ENCODE measurements at regions not wholly inside any gene's neighbourhood (a gene's known extent, or its start where the extent isn't known, plus 50 kb on each side); places are given as distances from the start of the nearest gene placed in this dataset.
A peak's percentile ranks its signal among the peaks of the same experiment; 100 is the strongest.

DNA sequence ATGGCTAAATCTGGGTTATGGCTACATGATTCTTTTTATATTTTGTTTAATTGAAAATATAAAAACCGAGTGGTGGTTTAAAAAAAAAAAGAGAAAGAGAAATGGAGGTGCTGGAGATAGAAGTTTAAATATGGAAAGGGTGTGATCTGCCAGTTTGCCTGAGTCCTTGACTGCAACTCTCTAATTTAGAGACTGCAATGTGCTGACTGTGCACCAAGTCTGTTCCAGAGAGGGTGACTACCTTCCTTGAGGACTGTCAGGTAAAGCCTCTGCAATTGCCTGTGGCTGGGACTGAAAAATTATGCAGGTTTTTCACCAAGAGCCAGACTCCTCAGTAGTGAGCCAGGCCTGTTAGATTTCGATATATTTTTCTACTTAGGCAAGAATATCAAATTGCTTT lies 1326.3 kb downstream of the BRINP3 start:
- no peak for ATAC-seq (replicated peaks in 6 of 8)
- WGBS, 10 experiments = 0 to 100% (median 50%) methylated on average over 1 to 2 of the region's 2 CpGs; no CpG with 5 or more reads in 1 of the 10 experiments
- Histone ChIP-seq H3K4me3 (no peak overlapping the region), H3K27ac (no peak overlapping the region), H3K4me1 (replicated peaks in 1 of 2) (no peaks in the 10 kb centered on the region)
- in situ Hi-C loops (cut with MboI; ENCODE audit: low pct_unique_long_range_greater_than_20kb in 2 of 9, low sequenced_read_pairs in 9 of 9, unreplicated experiment in 9 of 9) = no loop called here

DNA sequence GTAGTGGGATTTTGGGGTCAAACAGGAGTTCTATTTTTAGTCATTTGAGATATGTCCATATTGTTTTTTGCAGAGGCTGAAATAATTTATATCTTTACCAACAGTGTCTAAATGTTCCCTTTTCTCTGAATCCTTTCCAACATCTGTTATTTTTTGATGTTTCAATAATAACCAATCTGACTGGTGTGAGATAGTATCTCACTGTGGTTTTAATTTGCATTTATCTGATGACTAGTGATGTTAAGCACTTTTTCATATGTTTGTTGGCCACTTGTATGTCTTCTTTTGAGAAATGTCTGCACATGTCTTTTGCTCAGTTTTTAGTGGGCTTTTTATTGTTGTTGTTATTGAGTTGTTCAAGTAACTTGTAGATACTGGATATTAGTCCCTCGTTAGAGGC lies 1325.0 kb downstream of the BRINP3 start:
- ATAC-seq (replicated peaks in 6 of 8) = no peak
- WGBS, 10 experiments = 17 to 100% (median 90%) methylated on average over 1 of the region's 1 CpG; no CpG with 5 or more reads in 1 of the 10 experiments
- Histone ChIP-seq H3K4me3 (no peak overlapping the region), H3K4me1 (replicated peaks in 1 of 2) (no peaks in the 10 kb centered on the region), H3K27ac (no peak overlapping the region)
- in situ Hi-C loops (cut with MboI; ENCODE audit: low pct_unique_long_range_greater_than_20kb in 2 of 9, low sequenced_read_pairs in 9 of 9, unreplicated experiment in 9 of 9) = no loop called here

GRCh38 chr1:189158155-189158554 lies 1319.5 kb downstream of the BRINP3 start:
- no peaks in the 10 kb centered on the region for H3K4me1 ChIP-seq (replicated peaks in 1 of 2)
- in situ Hi-C loops (cut with MboI; ENCODE audit: low pct_unique_long_range_greater_than_20kb in 2 of 9, low sequenced_read_pairs in 9 of 9, unreplicated experiment in 9 of 9) = no loop called here
- 0 to 79% (median 41%) methylated on average over 1 to 4 of the region's 6 CpGs; no CpG with 5 or more reads in 1 of the 10 experiments for WGBS, 10 experiments
- ATAC-seq (replicated peaks in 6 of 8) = no peak
- H3K27ac ChIP-seq = no peak overlapping the region
- H3K4me3 ChIP-seq = no peak overlapping the region

DNA sequence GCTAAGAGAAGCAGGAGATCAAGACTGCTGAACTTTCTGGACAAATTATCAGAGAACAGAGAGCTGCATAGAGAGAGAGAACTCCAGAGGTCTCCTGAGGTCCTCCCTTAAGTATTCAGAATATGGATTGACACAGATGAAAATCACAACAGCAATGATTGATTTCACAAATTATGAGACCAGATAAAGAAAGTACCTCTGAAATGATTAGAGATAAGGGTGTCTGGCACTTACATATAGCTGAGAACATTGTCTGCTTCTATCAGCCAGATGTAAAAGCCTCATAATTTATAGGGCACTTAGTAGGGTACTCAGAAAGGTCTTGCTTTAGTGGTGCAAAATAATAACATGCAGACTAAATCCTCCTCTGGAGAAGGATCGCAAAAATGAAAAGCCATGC lies 1301.8 kb downstream of the BRINP3 start:
- H3K4me1 ChIP-seq (replicated peaks in 1 of 2) = no peaks in the 10 kb centered on the region
- no peak overlapping the region for H3K4me3 ChIP-seq
- ATAC-seq (replicated peaks in 6 of 8) = no peak
- no peak overlapping the region for H3K27ac ChIP-seq
- in situ Hi-C loops (cut with MboI; ENCODE audit: low pct_unique_long_range_greater_than_20kb in 2 of 9, low sequenced_read_pairs in 9 of 9, unreplicated experiment in 9 of 9) = no loop called here
- 0 to 100% (median 17%) methylated on average over 1 of the region's 1 CpG; no CpG with 5 or more reads in 3 of the 10 experiments for WGBS, 10 experiments

DNA sequence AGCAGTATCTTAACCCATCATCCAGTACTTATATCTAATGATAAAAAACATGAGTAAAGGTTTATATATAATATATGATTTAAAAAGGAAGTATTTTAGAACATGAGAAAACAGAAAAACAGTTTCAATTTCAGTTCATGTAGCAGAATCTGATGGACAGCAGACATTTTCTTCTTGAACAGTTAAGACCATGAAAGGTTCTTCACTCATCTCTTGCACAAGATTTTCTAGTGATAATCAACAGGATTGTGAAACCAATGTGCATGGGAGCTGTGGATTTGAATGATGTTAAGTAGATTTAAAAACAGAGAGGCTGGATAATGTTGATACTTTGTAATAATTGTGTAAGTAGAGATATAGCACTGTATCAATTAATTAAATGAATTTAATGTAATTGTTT lies 1297.6 kb downstream of the BRINP3 start:
- no peak for ATAC-seq (replicated peaks in 6 of 8)
- no peak overlapping the region for H3K4me3 ChIP-seq
- in situ Hi-C loops (cut with MboI; ENCODE audit: low pct_unique_long_range_greater_than_20kb in 2 of 9, low sequenced_read_pairs in 9 of 9, unreplicated experiment in 9 of 9) = no loop called here
- no peak overlapping the region for H3K27ac ChIP-seq
- H3K4me1 ChIP-seq (replicated peaks in 1 of 2) = no peaks in the 10 kb centered on the region

DNA sequence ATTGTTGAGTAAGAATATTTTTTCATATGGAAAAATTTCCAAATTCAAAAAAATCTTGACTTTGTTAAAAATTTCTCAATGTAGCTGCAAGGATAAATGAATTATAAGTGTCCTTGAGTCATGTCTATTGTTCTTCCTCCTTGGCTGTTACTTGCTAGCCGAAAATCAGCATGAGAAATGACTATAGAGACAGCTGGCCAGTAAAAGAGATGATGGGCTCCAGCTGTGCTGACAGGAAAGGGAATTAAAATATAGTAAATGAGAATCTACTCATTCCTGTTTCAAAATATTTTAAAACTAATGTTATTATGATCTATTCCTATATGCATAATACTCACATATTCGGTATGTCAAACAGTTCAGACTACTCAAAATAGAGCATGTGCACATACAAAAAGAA lies 1292.6 kb downstream of the BRINP3 start:
- no peak for ATAC-seq (replicated peaks in 6 of 8)
- Histone ChIP-seq H3K4me3 (no peak overlapping the region), H3K4me1 (replicated peaks in 1 of 2) (no peaks in the 10 kb centered on the region), H3K27ac (no peak overlapping the region)
- 0 to 92% (median 48%) methylated on average over 1 to 2 of the region's 2 CpGs for WGBS, 10 experiments
- in situ Hi-C loops (cut with MboI; ENCODE audit: low pct_unique_long_range_greater_than_20kb in 2 of 9, low sequenced_read_pairs in 9 of 9, unreplicated experiment in 9 of 9) = no loop called here

DNA sequence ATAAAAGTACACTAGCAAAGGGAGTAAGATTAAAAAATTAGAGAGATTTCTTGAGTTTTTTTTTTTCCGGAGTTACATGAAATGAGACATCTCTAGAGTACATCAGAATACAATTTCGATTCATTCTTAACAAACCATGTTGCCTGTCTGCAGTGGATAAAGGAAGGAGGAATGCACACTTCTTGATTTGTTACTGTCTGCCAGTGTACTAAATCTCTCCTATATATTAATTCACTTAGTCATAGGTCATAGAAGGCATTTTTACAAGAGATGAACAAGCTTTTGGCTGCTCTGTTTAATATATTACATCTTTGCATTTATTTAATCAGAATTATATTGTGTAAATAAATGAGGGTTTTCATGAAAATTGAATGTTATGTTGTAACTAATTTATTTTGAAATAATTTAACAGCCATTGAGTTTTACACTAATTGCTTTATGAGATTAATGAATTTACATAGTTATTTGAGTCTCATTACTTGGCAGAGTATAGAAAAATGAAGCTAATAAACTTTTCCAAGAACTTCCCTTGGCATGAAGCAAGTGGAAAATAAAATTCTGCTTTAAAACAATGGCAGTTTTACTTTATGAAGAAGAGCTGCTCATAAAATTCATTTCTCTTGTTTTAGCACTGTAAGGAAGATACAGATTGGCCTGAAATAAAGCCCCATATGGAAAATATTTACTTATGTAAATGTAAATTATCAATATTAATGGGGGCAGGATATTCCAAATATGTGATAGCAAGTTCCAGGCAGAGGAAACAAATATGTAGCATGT lies 1284.7 kb downstream of the BRINP3 start:
- in situ Hi-C loops (cut with MboI; ENCODE audit: low pct_unique_long_range_greater_than_20kb in 2 of 9, low sequenced_read_pairs in 9 of 9, unreplicated experiment in 9 of 9) = no loop called here
- no peak overlapping the region for H3K4me3 ChIP-seq

GRCh38 chr1:189205863-189206262 lies 1271.8 kb downstream of the BRINP3 start:
- no peak overlapping the region for H3K4me3 ChIP-seq
- WGBS, 10 experiments = 0 to 78% (median 38%) methylated on average over 2 of the region's 2 CpGs
- in situ Hi-C loops (cut with MboI; ENCODE audit: low pct_unique_long_range_greater_than_20kb in 2 of 9, low sequenced_read_pairs in 9 of 9, unreplicated experiment in 9 of 9) = no loop called here
- H3K27ac ChIP-seq = no peak overlapping the region
- H3K4me1 ChIP-seq (replicated peaks in 1 of 2) = peaks cover 0 to 8% of the 10 kb centered on the region in 2 donors
- ATAC-seq (replicated peaks in 6 of 8) = no peak

More for the DNA sequence above, 1284.7 kb downstream of the BRINP3 start:
- Histone ChIP-seq H3K27ac (no peak overlapping the region), H3K4me1 (replicated peaks in 1 of 2) (peaks cover 0 to 1% of the 10 kb centered on the region in 2 donors)
- 0 to 100% (median 63%) methylated on average over 1 to 2 of the region's 2 CpGs; no CpG with 5 or more reads in 2 of the 10 experiments for WGBS, 10 experiments
- no peak for ATAC-seq (replicated peaks in 6 of 8)

GRCh38 chr1:189206617-189207016 lies 1271.0 kb downstream of the BRINP3 start:
- in situ Hi-C loops (cut with MboI; ENCODE audit: low pct_unique_long_range_greater_than_20kb in 2 of 9, low sequenced_read_pairs in 9 of 9, unreplicated experiment in 9 of 9) = no loop called here
- H3K27ac ChIP-seq = no peak overlapping the region
- no peak for ATAC-seq (replicated peaks in 6 of 8)

GRCh38 chr1:189211742-189212141 lies 1265.9 kb downstream of the BRINP3 start:
- no peak for ATAC-seq (replicated peaks in 6 of 8)
- in situ Hi-C loops (cut with MboI; ENCODE audit: low pct_unique_long_range_greater_than_20kb in 2 of 9, low sequenced_read_pairs in 9 of 9, unreplicated experiment in 9 of 9) = no loop called here
- Histone ChIP-seq H3K4me3 (no peak overlapping the region), H3K4me1 (replicated peaks in 1 of 2) (no peaks in the 10 kb centered on the region), H3K27ac (no peak overlapping the region)
- 0 to 100% (median 64%) methylated on average over 1 to 3 of the region's 3 CpGs for WGBS, 10 experiments

More at GRCh38 chr1:189206617-189207016, 1271.0 kb downstream of the BRINP3 start:
- H3K4me1 ChIP-seq (replicated peaks in 1 of 2) = peaks cover 0 to 8% of the 10 kb centered on the region in 2 donors
- no peak overlapping the region for H3K4me3 ChIP-seq

GRCh38 chr1:189212606-189213005 lies 1265.1 kb downstream of the BRINP3 start:
- in situ Hi-C loops (cut with MboI; ENCODE audit: low pct_unique_long_range_greater_than_20kb in 2 of 9, low sequenced_read_pairs in 9 of 9, unreplicated experiment in 9 of 9) = no loop called here
- peaks cover 0 to 7% of the 10 kb centered on the region in 2 donors for H3K4me1 ChIP-seq (replicated peaks in 1 of 2)
- no peak overlapping the region for H3K4me3 ChIP-seq
- no peak for ATAC-seq (replicated peaks in 6 of 8)
- 34 to 100% (median 62%) methylated on average over 1 to 2 of the region's 2 CpGs; no CpG with 5 or more reads in 1 of the 10 experiments for WGBS, 10 experiments
- no peak overlapping the region for H3K27ac ChIP-seq

DNA sequence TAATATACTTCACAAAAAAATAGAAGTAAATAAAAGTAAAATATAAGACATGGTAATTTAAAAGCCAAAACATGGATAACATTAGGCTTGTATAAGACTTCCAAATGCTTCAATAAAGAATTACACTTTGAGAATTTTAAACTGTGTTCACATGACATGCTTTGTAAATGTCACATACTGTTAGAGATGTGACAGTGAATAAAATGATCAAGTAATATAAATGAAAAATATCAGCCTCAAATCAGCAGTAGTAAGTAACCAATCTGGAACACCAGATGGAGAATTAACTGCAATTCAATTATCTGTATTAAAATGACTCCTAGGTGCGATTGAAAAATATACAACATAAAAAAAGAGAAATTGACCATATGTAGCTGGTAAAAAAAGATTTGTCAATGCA lies 1260.8 kb downstream of the BRINP3 start:
- H3K4me1 ChIP-seq (replicated peaks in 1 of 2) = peaks cover 0 to 8% of the 10 kb centered on the region in 2 donors
- H3K27ac ChIP-seq = no peak overlapping the region
- in situ Hi-C loops (cut with MboI; ENCODE audit: low pct_unique_long_range_greater_than_20kb in 2 of 9, low sequenced_read_pairs in 9 of 9, unreplicated experiment in 9 of 9) = no loop called here
- ATAC-seq (replicated peaks in 6 of 8) = peak in 2 of 8 experiments; percentile 39 to 45
- 6 to 89% (median 60%) methylated on average over 1 of the region's 1 CpG; no CpG with 5 or more reads in 1 of the 10 experiments for WGBS, 10 experiments
- H3K4me3 ChIP-seq = no peak overlapping the region

GRCh38 chr1:189217646-189218045 lies 1260.0 kb downstream of the BRINP3 start:
- peak in 2 of 8 experiments; percentile 63 to 67 for ATAC-seq (replicated peaks in 6 of 8)
- Histone ChIP-seq H3K4me3 (no peak overlapping the region), H3K27ac (no peak overlapping the region), H3K4me1 (replicated peaks in 1 of 2) (peaks cover 0 to 8% of the 10 kb centered on the region in 2 donors)
- in situ Hi-C loops (cut with MboI; ENCODE audit: low pct_unique_long_range_greater_than_20kb in 2 of 9, low sequenced_read_pairs in 9 of 9, unreplicated experiment in 9 of 9) = no loop called here

GRCh38 chr1:189220750-189221149 lies 1256.9 kb downstream of the BRINP3 start:
- ATAC-seq (replicated peaks in 6 of 8) = no peak
- Histone ChIP-seq H3K4me3 (no peak overlapping the region), H3K4me1 (replicated peaks in 1 of 2) (peaks cover 0 to 8% of the 10 kb centered on the region in 2 donors), H3K27ac (no peak overlapping the region)
- in situ Hi-C loops (cut with MboI; ENCODE audit: low pct_unique_long_range_greater_than_20kb in 2 of 9, low sequenced_read_pairs in 9 of 9, unreplicated experiment in 9 of 9) = no loop called here
- 0 to 100% (median 80%) methylated on average over 1 of the region's 1 CpG for WGBS, 10 experiments

All from motor neuron (in vitro differentiated cells).